Right lung (tissue), 2 donors: ENCODE measurements at regions not wholly inside any gene's neighbourhood (a gene's known extent, or its start where the extent isn't known, plus 50 kb on each side); places are given as distances from the start of the nearest gene placed in this dataset.

ENCODE experiments used
- DNase-seq, 2 donors: peaks; one replicate each; pipeline ENCODE4 v3.0.0-alpha.2; 2013

GRCh38 chr11:39809833-39810232 lies 1649.6 kb downstream of the LRRC4C start:
- no peak for DNase-seq

GRCh38 chr11:39807904-39808303 lies 1651.5 kb downstream of the LRRC4C start:
- DNase-seq = no peak

GRCh38 chr11:39806652-39807051 lies 1652.8 kb downstream of the LRRC4C start:
- no peak for DNase-seq

- no peak for DNase-seq
Observed at GRCh38 chr11:39804271-39804670, 1655.2 kb downstream of the LRRC4C start.

- DNase-seq = no peak
Observed at GRCh38 chr11:39786682-39787081, 1672.8 kb downstream of the LRRC4C start.

DNA sequence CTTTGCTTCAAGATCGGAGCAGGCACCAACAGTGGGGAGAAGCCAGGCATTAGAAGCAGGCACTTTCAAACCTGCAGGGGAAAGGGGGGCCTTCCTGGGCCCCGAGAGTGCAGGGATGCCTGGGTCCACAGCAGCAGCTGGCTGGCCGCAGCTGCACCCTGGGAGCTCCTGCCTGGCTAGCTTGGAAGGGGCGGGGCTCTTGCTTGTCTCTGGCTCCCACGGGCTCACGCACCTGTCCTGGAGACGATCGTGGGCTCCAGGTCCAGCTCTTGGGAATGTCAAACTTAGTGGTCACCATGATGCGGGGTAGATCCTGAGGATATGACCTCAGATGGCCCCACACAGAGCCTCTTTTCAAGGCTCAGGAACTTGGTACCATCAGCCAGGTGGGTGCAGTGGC lies 1673.2 kb downstream of the LRRC4C start:
- no peak for DNase-seq

DNA sequence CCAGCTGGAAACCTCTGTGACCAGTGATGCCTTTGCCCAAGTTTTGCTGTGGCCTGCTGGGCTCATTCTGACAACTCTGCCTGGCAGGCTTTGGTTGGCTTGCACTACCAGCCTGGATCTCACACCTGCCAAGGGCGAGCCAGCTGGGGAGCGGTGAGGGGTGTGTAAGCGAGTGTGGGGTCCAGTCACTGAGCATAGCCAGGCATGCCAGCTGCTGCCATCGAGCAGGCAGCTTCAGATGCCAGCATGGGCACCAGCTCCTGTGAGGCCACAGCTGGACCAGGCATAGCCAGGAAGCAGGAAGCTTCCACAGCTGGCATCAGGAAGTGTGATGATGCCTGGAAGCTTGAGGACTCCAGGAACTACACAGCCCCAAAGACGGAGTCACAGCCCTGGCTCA lies 1674.6 kb downstream of the LRRC4C start:
- no peak for DNase-seq

- no peak for DNase-seq
Observed at GRCh38 chr11:39780131-39780530, 1679.3 kb downstream of the LRRC4C start.

DNA sequence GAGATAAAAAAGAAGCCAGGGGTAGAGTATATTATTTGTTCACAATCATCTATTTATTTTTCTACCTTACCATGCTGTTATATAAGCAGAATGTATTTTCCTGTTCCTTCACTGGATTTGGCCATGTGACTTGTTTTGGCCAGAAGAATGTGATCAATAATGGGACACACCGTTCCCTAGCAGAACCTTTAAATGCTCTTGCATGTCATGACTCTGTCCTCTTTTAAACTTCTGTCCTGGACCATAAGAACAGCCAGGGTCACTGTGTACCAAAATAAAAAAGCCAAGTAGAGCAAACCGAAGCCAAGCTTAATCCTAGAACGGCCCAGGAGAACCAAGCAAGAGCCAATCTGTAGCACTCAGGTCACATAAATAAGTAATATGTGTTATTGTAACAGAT lies 1682.4 kb downstream of the LRRC4C start:
- no peak for DNase-seq

- DNase-seq = no peak
Observed at GRCh38 chr11:39772525-39773137, 1686.8 kb downstream of the LRRC4C start.

GRCh38 chr11:39768214-39768613 lies 1691.2 kb downstream of the LRRC4C start:
- DNase-seq = no peak

- no peak for DNase-seq
Observed at GRCh38 chr11:39745401-39745800, 1714.1 kb downstream of the LRRC4C start.

- DNase-seq = no peak
Observed at GRCh38 chr11:39741066-39741465, 1718.4 kb downstream of the LRRC4C start.

DNA sequence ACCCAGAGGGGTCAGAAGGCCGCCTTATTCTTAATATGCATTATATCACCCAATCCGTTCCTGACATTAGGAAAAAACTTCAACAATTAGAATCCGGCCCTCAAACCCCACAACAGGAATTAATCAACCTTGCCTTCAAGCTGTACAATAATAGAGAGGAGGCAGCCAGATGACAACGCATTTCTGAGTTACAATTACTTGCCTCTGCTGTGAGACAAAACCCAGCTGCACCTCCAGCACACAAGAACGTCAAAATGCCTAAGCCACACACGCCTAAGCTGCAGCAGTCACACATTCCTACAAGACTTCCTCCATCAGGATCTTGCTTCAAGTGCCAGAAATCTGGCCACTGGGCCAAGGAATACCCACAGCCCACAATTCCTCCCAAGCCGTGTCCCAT lies 1723.1 kb downstream of the LRRC4C start:
- DNase-seq = peak in 1 of 2 donors; percentile 7

DNA sequence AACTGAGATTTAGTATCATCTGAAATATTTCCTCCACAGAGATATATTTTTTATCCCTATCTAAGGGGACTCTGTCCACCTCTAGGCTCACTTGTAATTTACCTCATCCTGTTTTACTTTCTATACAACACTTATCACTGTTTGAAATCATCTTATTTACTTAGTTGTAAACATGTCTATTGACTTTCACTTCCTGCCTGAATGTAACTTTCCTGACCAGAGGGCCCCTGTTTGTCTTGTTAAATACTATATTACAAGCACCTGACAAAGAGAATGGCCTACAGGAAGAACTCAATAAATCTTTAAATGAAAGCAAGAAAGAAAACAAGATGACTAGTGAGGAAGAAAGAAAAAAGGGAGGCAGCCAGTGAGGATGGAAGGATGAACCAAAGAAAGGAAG lies 1727.5 kb downstream of the LRRC4C start:
- DNase-seq = no peak

DNA sequence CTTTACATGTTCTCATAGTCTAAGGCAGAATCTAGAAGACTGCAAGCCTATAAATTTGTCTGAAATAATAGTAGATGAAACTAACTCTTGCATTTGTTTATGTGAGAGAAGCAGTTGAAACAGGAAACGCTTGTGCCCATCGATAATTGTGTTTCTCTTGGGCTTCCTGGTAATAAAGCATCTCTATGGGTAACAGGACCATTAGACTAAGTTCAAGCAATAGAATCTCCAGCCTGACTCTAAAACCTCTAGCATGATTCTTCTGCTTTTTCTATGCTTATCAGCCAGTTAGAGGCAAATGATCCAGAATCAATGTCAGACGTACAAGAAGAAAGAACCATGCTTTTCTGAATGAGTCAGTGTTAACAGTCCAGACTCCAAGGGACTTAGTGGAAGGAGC lies 1734.4 kb downstream of the LRRC4C start:
- no peak for DNase-seq

GRCh38 chr11:39724404-39724803 lies 1735.0 kb downstream of the LRRC4C start:
- no peak for DNase-seq

DNA sequence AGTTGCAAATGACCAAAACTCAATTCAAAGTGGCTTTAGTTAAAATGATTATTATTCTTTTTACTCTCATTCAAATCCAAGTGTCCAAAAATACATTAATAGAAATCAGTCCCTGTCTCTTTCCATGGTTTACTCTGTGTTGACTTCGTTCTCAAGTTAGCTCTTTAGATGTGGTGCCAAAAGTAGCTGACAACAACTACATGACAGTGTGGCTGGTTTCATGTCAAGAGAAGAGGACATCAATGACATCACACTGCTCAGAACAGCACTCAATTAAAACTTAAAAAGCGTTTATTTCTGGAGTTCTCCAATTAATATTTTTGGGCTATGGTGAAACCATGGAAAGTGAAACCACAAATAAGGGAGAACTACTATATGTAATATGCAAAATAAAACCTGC lies 1746.9 kb downstream of the LRRC4C start:
- peak in 1 of 2 donors; percentile 20 for DNase-seq

DNA sequence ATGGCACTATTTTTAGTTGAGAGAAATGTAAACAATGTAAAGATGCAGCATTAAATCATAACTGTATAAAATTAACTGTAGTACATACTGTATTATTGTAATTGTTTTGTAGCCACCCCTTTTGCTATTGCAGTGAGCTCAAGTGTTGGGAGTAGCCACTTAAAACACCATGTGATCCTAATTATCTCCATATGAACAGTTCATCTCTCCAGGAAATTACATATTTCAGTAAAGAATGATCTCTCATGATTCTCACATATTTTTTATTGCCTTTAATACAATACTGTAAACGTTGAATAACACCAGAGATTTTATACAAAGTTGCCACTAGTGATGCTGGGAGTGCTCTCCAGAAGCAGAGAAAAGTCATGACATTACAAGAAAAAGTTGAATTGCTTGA lies 1768.6 kb downstream of the LRRC4C start:
- no peak for DNase-seq

DNA sequence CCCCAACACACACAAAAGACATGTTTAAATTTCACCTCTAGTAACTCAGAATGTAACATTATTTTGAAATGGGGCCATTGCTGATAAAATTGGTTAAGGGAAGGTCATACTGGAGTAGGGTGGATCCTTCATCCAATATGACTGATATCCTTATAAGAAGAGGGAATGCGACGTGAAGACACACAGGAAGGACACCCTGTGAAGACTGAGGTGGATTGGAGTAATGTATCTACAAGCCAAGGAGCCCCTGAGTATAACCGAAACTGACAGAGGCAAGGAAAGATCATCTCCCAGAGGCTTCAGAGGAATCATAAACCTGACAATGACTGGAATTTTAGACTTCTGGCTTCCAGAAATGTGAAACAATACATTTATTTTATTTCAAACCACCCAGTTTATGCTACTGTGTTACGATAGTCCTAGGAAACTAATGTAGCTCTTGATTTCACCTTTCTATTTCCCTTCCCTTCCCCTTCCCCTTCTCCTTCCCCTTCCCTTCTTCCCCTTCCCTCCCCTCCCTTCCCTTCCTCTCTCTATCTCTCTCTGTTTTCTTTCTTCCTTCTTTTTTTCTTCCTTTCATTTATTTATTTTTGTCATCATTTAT lies 1775.4 kb downstream of the LRRC4C start:
- DNase-seq = no peak

DNA sequence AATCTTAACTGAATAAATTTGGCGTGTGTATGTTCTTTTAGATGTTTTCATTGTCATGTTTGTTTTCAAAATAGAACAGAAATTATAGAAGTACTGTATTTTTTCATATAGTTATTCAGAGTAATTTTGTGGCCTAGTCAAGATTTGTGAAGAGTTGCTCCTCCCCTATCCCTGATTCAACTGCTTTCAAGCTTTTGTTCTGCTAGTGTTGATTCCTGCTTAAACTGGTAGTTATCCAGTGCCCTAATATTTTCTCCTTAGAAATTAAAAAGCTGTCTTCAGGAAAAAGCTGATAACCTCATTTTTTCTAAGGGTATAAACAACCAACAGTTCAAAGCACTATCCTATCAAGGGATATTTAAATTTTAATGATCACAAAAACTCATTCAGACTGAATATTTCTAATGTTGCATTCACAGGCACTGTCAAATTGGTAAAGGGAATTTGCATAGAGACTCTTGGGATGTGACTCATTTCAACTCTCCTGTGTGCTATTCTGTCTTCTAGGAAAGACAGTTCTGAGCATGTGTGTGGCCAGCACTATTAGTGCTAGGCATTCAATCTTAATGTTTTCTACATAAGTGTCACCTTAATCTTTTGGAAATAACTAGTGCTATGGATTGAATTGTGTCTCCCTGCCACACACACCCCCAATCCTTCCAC lies 1776.0 kb downstream of the LRRC4C start:
- DNase-seq = no peak

DNA sequence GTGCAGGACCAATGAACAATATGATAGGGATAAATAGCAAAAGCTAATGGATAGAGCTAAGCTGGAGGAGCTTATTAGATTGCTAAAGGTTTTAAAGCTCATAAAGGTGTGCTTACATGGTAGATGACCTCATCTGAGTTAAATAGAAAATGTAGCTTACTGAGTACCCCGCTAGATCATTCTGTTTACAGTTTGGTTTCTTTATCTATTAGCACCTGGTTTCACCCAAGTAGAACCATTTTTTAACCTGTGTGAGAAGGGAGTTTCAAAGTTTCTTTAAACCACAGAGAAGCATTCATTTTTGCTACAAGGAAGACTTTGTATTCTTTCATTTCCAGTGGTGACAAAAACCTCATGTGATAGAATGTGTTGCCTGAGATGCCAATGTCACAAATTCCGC lies 1778.0 kb downstream of the LRRC4C start:
- no peak for DNase-seq

- DNase-seq = no peak
Observed at GRCh38 chr11:39678996-39679395, 1780.5 kb downstream of the LRRC4C start.

- no peak for DNase-seq
Observed at GRCh38 chr11:39675171-39675570, 1784.3 kb downstream of the LRRC4C start.
